Suprapubic skin (tissue), 3 donors: ENCODE measurements at regions not wholly inside any gene's neighbourhood (a gene's known extent, or its start where the extent isn't known, plus 50 kb on each side); places are given as distances from the start of the nearest gene placed in this dataset.

Experiments used
- POLR2A ChIP-seq, 2 donors: fragments of 450-650 bp; IDR thresholded peaks; one replicate each; pipeline ENCODE4 v1.6.1; 2017; ENCODE audit warnings: antibody characterized with exemption in 2 of 2, mild to moderate bottlenecking in 2 of 2, moderate library complexity in 2 of 2
- TF ChIP-seq, protein P1 (sequence below), 2 donors: fragments of 200-600 bp in 1 of 2; fragments of 450-650 bp in 1 of 2; sonication (generic) in 1 of 2; IDR thresholded peaks; one replicate each; pipeline ENCODE4 v1.5.1; 2016 to 2019; ENCODE audit warnings: antibody characterized with exemption in 2 of 2, mild to moderate bottlenecking in 1 of 2, moderate library complexity in 1 of 2

DNA sequence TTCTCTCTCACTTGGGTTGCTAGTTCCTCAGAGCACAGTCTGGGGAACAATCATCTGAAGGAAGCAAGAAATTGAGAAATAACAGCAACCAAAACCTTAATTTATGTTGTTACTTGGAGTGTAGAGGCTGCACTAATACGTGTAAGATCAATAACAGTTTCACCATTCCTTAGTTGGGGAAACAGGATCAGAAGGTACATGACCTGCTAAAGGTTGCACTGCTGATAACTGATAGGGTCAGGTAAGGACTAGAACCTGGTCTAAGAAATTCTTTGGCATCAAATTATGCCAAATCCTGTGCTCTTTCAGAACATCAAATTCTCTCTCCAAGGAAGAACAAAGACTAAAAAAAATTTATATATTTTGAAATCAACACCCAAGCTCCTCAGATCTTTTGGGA lies 278.6 kb upstream of the C9orf72 start:
- TF ChIP-seq POLR2A (IDR thresholded peaks at IDR 0.05): no peak
- TF ChIP-seq, protein P1, sequence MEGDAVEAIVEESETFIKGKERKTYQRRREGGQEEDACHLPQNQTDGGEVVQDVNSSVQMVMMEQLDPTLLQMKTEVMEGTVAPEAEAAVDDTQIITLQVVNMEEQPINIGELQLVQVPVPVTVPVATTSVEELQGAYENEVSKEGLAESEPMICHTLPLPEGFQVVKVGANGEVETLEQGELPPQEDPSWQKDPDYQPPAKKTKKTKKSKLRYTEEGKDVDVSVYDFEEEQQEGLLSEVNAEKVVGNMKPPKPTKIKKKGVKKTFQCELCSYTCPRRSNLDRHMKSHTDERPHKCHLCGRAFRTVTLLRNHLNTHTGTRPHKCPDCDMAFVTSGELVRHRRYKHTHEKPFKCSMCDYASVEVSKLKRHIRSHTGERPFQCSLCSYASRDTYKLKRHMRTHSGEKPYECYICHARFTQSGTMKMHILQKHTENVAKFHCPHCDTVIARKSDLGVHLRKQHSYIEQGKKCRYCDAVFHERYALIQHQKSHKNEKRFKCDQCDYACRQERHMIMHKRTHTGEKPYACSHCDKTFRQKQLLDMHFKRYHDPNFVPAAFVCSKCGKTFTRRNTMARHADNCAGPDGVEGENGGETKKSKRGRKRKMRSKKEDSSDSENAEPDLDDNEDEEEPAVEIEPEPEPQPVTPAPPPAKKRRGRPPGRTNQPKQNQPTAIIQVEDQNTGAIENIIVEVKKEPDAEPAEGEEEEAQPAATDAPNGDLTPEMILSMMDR (IDR thresholded peaks at IDR 0.05): no peak
